ENCODE measurements at regions not wholly inside any gene's neighbourhood (a gene's known extent, or its start where the extent isn't known, plus 50 kb on each side); places are given as distances from the start of the nearest gene placed in this dataset.

DNA sequence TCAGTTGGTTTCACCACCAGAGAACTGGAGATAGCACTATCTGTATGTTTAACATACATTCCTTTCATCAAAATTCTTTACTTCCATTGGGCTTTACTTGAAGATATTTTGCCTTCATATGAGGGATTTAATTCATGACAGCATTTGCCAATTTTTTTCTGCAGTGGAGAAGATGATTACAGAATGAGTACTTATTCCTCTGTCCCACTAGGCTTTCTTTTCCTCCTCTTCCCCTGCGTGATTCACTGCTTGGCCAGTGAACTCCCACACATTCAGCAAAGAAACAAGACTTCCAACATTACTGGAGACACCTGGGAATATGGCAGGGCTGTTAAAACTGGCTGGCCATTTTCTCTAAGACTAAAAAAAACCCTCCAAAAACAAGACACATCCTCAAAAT, 425.8 kb upstream of the KCNH7 start:
- peak; percentile 53 for DNase-seq

DNA sequence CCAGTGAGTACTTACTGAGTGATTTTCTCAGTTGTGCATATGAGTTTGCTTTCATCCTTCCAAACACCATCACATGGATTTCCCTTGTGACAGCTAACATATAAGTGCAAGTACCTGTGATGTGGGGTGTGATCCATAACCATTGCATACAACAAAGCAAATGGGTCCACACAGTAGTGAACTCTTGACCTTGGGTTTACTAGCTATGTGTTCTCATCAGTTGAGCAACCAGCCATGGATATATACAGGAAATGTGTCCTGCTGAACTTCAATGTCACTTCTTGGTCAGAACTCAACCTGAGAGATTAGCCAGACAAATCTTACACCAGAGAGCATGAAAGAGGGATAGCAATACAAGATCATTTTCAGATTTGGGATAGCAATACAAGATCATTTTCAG, 420.9 kb upstream of the KCNH7 start:
- DNase-seq: no peak

DNA sequence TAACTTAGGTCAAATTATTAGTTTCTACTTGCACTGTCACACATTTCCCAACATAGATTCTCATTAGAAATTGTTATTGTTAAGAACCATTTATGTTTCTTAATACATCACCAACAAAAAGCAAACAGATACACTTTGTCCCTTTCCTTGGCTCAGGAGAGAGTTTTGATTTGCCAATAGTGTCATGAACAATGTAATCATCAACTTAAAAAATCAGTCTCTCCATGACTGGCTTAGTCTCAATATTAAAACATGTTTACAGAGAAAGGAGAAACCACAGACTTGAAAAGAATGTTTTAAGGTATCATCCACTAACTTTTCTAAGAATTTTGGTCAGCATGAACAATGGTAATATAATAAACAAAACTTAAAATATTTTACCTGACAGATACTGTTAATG, 416.5 kb upstream of the KCNH7 start:
- peak; percentile 6 for DNase-seq

DNA sequence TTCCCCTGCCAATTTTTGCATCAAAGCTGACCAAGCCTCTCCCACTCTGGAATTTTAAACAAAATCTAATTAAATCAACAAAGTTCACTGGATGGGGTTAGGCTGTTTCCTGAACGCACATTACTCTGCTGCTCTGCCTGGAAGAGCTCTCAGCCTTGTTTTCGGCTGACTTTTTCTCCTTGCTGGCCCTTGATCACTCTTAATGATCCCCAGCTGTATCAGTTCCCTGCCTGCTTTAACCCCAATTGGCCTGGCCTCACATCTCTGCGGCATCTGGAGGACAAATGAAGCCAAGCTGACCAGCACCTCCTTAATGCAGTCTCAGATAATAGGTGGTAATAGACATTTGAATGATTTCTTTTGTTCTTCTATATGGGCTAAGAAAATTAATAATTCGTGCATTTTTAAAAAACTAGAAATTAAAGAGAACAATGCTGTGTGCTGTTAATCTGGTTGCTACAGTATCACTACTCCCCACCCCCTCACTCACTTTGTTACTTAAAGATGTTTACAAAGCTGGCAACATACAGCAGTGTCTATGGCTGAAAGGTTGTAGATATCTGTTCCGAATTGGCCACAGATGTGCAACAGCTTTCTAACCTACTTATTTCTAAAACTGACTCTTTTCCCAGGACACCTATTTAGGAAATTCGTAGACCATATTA, 415.2 kb upstream of the KCNH7 start:
- no peak for DNase-seq

DNA sequence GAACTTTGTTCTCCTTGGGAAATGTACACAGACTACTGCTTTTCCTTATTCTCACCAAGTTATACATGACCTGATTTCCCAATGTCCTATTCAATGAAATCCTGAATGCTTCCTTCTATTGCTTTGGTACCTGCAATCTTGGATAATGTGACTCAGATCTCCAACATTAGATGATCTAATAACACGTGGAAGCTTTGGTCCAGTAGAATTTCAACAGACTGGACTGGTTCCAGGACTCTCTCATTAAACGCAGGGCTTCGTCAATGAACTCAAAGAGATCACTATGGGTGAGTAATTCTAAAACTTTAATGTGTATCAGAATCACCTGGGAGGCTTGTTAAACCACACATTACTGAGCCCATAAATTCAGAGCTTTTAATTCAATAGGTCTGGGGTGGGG, 413.6 kb upstream of the KCNH7 start:
- DNase-seq: no peak

DNA sequence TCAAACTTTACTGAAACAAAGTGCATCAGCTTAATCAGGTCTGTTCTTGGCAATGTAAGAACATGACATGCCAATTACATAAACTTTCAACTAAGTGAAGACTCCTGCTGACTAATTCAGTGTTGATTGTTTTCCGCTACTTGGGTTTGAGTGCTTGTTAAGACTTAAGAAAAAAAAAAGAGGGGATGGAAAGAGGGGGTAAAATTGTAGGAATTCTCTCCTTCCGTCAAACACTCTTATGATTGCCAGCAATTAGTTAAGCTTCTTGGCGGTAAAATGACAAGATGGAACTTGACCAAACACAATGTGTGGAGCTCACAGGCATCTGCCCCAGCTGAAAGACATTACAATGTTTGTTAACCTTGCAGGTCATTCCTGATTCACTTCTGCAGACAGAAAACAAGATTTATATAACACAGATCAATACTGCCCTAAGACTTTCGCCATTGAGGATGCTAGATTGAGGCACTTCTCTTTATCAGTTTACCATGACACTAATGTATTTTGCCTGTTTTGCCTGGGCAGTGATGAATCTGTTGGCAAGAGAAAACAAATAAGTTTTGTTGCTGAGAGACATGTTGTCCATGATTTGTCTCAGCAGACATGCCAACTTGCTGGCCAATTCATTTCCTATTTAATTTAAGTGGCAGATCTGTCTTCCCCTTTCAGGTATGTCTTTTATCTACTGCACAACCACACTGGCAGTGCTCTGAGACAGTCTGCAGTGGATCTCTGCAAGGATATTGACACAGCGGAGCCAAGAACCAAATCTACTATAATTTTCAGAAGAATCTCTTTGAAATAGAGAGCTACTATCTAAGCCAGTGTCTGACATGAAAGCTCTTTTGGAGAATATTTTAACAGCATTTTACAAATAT, 410.0 kb upstream of the KCNH7 start:
- DNase-seq: no peak

DNA sequence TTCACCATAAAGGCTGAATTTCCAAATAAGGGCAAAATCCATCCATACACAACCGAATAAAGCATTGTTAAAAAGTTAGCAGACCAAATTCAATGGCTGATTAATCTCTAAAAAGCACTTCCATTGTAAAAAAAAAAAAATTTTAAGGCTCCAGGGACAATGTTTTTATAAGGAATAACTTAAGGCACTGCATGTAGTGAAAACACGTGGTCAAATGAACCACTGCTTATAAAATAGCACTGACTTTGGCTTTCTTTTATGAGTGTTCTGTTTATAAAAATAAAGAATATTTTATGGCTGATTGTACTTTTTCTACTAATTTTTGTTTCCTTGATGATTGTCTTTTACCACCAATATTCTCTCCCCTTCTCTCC, 409.3 kb upstream of the KCNH7 start:
- DNase-seq: no peak

DNA sequence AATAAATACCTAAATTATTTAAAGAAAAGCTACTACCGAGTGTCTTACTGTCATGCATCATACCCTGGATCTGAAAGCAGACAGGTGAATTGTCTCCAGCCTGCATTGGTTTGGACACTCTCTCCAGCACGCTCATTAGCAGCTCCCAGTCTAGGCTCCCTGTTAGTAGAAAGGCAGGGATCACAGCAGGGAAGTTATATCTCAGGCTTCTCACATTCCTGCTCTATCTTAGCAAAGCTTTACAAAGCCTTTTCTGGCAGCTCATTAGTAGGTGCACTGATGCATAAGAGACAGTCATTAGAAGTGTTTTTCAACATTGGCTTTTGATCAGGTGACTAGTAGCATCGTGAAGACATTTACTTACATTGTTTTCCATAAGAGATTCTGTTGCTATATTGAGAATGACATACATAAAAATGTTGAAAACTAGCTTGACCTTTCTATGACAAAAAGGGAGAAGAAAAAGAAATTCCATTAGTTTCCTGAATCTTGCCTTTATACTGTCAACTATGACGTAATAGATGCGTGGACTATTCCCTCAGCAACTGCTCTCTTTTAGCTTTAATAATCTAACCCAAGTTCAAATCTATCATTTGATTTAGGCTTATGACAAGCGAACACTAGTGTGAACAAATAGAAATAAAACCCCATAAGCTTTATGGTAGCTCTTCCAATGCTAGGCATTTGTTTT, 408.7 kb upstream of the KCNH7 start:
- no peak for DNase-seq

DNA sequence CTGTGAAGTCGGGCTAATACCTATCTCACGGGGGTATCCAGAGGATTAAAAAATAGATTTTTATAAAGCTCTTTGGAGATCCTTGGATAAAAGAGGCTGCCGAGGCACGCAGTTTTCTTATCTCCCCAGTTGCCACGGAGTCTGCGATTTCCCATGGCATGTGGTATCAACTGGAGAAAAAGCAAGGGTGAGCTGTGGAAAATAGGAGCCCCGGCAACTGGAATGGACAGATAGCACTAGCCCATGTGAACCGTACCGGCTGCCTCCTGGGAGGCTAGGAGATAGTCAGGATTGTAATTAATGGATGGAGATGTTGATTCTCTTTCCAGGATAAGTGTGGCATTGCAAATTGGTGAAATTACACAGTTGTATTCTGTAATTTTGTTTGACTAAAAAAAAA, 407.6 kb upstream of the KCNH7 start:
- DNase-seq: no peak

DNA sequence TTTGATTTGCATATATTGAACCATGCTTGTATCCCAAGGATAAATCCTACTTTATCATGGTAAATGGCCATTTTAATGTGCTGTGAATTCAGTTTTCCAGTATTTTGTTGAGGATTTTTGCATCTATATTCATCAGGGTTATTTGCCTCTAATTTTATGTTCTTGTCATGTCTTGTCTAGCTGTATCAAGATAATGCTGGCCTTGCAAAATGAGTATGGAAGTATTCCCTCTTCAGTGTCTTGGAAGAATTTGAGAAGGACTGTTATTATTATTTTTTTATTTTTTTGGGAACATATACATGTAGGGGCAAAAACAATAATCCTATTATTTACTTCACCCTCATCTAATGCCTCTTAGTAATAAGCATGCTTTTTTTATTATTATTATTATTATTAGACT, 398.0 kb upstream of the KCNH7 start:
- no peak for DNase-seq

DNA sequence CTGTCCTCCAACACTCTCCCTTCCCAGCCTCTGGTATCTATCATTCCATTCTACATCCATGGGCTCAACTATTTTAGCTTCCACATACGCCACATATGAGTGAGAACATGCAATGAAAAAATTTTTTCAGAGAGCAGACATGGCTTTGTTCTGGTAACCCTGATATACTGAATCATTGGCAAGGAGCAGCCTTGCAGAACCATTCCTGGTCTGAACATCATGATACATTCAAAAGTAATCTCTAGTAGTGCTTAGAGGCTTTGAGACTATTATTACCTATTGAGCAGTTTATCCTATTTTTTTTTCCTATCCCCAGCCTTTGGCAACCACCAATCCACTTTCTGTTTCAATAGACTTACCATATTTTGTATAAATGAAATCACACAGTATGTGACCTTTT, 393.1 kb upstream of the KCNH7 start:
- no peak for DNase-seq

DNA sequence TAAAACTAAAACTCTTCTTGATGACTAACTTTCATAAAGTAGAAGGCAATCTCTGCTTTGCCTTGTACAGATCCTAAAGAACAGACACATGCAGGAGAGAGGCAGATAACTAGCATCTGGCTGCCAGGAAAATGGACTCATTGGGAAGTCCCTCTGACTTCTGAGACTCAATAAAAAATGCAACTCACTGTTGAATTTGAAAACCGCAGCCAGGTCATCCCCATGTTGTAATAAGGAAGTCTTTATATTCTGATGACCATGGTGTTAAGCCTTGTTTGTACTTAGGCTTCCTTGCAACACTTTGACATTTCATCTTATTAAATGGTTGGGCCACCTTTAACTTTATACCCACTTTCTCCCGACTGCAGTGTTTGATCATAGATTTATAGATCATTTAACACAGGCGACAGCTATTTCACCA, 375.1 kb upstream of the KCNH7 start:
- peak; percentile 89 for DNase-seq

DNA sequence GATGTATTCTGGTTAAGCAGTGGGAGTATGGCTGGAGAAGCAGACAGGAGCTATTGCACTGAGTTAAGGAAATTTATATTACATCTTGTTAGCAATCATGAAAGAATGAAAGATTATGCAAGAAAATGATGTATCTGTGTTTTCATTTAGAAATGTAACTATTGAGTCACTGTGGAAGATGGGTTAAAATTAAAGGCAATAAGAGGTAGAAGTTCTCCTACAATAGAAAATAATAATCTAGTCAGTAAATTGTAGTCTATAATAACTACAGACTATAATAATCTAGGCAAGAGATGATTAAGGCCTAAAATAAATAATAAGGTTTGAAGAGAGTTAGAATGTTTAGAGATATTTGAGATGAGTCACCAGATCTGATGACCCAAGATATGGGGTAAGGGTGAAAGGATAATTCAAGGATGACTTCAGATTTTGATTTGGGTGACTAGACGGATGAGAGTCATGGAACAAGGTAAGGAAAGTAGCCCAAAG, 371.9 kb upstream of the KCNH7 start:
- DNase-seq: peak; percentile 80

DNA sequence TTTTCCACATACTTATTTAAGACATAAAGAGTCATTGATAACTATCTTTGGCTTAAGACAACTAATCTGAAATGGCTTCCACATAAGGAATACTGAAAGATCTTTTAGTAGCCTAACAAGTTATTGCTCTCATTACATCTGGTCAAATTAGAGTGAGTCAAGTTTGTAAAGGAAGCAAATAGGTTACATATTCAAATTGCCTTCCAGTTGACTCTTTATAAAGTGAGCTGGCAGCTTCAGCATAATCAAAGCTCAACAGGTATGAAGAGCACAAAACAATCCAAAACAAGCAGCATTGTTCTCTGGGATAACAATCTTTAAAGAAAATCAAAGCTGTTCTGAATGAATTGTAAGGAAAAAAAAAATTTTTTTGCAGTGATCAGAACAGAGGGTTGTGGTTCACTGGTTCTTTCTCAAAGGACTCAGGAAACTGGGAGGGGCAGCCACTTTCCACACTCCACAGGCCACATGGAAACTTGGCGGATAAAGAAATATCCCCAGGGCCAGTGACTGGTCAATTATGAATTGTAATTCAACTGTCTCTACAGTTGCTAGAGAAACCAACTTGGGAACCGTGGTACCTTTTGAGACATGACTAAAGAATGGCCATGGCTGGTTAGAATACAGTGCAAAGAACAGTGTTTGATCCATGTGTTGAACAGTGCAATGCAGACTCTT, 369.3 kb upstream of the KCNH7 start:
- no peak for DNase-seq

DNA sequence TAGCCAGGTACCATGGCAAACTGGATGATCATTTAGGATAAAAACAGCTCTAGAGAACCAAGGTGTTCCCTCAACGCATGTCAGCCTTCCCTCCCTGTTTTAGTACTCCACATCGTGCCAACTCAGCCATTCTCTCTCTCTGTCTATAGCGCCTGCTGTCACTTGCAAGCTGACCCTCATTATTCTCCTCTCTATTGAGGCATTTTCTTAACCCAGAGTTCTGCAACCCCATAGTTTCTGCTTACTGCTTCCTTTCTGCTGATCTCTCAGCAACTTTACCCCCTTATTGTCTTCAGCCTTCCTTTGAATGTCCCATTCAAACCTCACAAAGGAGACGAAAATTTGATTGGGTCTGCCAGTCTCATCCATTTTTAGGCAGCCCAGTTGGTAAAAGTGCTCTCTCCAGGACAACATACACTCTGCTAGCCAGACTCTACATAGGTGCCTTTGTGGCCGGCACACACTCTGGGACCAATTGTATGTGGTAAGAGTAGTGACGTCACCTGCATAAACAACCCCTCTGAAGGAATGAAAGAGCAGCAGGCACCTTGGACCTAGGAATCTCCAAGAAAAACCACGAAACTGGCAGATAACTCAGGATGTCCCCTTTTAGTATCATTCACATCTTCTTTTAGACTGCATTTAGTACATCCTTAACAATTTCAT, 367.2 kb upstream of the KCNH7 start:
- DNase-seq: no peak

DNA sequence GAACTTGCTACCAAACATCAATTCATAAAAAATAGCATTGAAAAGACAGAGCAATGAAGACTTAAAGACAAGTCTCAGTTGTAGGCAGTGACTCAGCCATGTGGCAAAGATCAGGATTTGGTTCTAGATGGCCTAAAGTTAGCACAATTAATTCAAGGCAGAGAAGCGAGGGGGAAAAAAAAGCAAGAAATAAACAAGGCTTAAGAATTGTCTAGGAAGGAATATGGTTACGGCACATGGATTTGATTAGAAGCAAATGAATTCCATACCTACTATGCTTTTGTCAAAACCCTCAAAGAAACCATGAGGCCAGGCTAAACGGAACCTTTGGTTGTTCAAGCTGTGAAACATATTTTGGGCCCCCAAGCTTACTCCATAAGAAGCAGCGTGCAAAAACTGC, 362.2 kb upstream of the KCNH7 start:
- DNase-seq: peak; percentile 74

DNA sequence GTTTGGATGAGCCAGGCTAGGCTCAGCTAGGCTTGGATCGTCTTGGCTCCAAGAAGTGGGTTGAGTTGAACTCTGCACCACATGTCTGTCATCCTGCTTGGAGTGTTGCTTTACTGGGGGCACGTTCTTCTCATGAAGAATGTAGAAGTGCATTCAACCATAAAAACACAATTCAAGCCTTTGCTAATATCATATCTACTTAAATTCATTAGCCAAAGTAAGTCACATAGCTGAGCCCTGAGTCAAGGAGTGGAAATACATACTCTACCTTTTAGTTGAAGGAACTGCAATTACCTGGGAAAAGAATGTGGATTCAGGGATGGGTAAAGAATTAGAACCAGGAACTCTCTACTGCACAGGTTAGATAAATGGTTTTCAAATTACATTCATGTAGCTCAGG, 360.4 kb upstream of the KCNH7 start:
- no peak for DNase-seq

DNA sequence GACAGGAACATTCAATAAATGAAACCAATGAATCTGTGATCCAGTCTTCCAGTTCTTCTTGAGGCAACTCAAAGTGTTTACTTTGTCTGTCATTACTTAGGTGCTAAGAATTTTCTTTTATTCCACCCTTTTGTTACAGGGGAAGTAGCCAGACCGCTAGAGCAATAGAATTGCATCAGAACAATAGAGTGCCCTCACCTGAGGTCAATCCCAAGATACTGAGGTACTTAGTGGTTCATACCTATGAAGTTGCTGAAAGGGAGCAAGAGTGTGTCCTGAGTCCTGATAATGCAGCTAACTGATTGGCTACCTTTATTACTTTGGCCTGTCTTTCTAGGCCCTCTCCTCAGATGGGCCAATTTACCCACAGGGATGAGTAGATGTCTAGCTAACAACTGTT, 359.4 kb upstream of the KCNH7 start:
- DNase-seq: no peak

DNA sequence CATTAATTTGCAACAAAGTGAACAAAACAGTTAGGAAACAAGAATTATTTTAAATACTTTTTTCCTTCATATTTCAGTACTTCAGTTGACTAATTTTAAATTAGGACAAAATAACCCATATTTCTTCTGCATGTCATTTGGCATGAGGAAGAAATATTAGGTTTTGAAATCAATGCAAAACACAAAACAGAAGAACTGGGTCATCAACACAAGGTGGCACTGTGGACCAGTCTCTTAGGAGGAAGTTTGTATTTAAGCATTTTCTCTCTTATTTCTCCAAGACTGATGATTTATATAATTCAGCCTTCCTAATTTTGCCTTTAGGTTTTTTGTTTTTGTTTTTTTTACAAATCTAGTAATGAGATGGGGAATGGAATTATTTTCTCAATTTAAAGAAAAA, 352.8 kb upstream of the KCNH7 start:
- DNase-seq: peak; percentile 54

DNA sequence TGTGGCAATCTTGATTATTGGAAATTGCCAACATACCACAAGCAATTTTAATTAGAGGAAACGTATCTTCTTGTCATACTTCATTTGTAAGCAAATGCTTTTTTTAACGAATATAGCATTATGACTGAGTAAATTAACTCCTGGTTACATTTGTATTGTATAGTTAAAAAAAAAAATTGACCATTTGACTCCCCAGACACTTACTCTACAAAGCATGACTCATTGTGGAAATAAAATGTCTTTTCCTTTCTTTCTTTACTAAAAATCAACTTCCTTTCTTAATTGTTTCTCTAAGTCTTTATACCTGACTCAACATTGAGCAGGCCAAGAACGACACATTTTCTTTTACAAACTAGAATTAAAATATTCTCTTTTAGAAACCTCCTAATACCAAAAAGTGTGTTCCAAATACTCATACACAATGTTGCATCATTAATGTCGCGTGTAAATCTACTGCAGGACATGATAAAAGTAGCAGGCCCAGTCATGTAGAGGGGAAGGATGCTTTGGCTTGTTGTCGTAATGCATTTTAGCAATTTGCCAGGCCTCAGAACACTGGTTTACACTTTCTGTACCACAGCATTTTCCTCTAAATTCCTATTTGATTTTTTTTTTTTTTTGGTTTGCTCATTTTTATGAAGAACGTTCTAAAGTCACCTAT, 349.6 kb upstream of the KCNH7 start:
- peak; percentile 13 for DNase-seq

DNA sequence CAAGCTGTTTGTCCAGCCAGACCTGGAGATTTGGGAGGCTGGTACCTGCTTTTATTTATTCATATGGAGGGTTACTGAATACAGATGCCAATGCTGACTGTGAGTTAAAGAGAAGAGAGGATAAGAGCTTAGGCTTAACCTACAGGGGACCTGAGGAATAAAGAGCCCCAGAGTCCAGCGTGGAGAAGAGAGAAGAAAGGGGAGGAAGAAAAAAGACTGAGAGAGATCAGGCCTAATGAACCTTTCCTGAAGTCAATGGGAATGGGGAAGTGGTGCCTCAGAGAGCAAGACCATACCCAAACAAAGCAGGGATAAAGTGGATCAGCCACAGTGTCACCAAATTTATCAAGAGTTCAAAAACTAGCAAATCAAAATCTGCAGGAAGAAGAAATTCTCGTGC, 348.6 kb upstream of the KCNH7 start:
- DNase-seq: no peak

DNA sequence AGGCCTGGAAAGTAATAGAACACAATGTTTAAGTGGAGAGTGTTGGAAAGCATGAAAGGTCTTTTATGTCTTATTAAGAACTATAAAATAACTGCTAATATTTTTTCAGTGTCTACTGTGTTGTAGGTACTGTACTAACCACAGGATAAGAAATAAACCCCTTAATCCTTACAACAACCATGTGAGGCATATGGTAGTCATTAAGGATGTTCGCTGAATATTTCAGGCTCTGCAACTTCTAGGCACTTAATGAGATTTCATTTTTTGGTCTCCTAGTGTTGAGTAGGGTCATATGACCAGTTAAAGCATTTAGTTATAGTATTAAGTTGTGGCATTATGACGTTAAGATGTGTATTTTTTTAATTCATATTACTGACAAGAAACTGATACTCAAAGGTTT, 346.6 kb upstream of the KCNH7 start:
- peak; percentile 46 for DNase-seq

Data from fibroblast of skin of abdomen (primary cell).